Lower leg skin (tissue), 4 donors: ENCODE measurements at regions not wholly inside any gene's neighbourhood (a gene's known extent, or its start where the extent isn't known, plus 50 kb on each side); places are given as distances from the start of the nearest gene placed in this dataset.

Experiments
- DNase-seq, 2 donors: peaks; one replicate each; pipeline ENCODE4 v3.0.0-alpha.2; 2019; ENCODE audit warnings: low spot score in 2 of 2
- H3K4me3 ChIP-seq: fragments of 200-600 bp; sonication (generic); 2 replicates; pipeline ENCODE4 v1.5.1; 2017; ENCODE audit warnings: mild to moderate bottlenecking, low read depth; ENCODE audit not compliant: poor library complexity, severe bottlenecking
- CTCF ChIP-seq, 3 donors: fragments of 450-650 bp; IDR thresholded peaks; one replicate each; pipeline ENCODE4 v1.5.1; 2016; ENCODE audit warnings: antibody characterized with exemption in 3 of 3, mild to moderate bottlenecking in 3 of 3, moderate library complexity in 2 of 3
- POLR2A ChIP-seq, 2 donors: fragments of 450-650 bp; IDR thresholded peaks; one replicate each; pipeline ENCODE4 v1.6.1; 2016 to 2017; ENCODE audit warnings: antibody characterized with exemption in 2 of 2, mild to moderate bottlenecking in 1 of 2, moderate library complexity in 1 of 2
- WGBS, 2 donors: methylation state at CpG; one replicate each; pipeline ENCODE4 v1.1.5; 2018; 5-methylcytosine and 5-hydroxymethylcytosine counted together
- intact Hi-C: fragments of 100-400 bp; cut with DNase I; formaldehyde crosslinking; loops from one replicate; pipeline ENCODE4 v1.15.0; 2023; ENCODE audit warnings: low total_unique reads

- DNase-seq: no peak
- no peak overlapping the region for H3K4me3 ChIP-seq
- WGBS, 2 donors: 68 to 70% methylated on average over 2 of the region's 2 CpGs
- intact Hi-C loops: no loop called here
- no peak for TF ChIP-seq CTCF (IDR thresholded peaks at IDR 0.05)
- no peak for TF ChIP-seq POLR2A (IDR thresholded peaks at IDR 0.05)
Measured at GRCh38 chr5:111996574-111996973, 239.6 kb upstream of the NREP start.

GRCh38 chr5:111995701-111996100 is 238.7 kb upstream of the NREP start:
- 85 to 89% methylated on average over 4 of the region's 4 CpGs for WGBS, 2 donors
- TF ChIP-seq CTCF (IDR thresholded peaks at IDR 0.05) (no peak), POLR2A (IDR thresholded peaks at IDR 0.05) (no peak)
- no peak for DNase-seq
- H3K4me3 ChIP-seq: no peak overlapping the region
- intact Hi-C loops: no loop called here

- WGBS, 2 donors: 84 to 92% methylated on average over 2 of the region's 2 CpGs
Measured at GRCh38 chr5:111993242-111993641, 236.2 kb upstream of the NREP start.

GRCh38 chr5:111984044-111984443 is 227.1 kb upstream of the NREP start:
- no peak for TF ChIP-seq POLR2A (IDR thresholded peaks at IDR 0.05)
- no peak for TF ChIP-seq CTCF (IDR thresholded peaks at IDR 0.05)
- DNase-seq: no peak
- 47 to 57% methylated on average over 2 of the region's 2 CpGs for WGBS, 2 donors
- intact Hi-C loops: no loop called here
- no peak overlapping the region for H3K4me3 ChIP-seq

More at GRCh38 chr5:111993242-111993641, 236.2 kb upstream of the NREP start:
- intact Hi-C loops: no loop called here
- no peak for DNase-seq
- TF ChIP-seq POLR2A (IDR thresholded peaks at IDR 0.05) (no peak), CTCF (IDR thresholded peaks at IDR 0.05) (no peak)
- no peak overlapping the region for H3K4me3 ChIP-seq

GRCh38 chr5:111983459-111983858 is 226.5 kb upstream of the NREP start:
- H3K4me3 ChIP-seq: no peak overlapping the region
- TF ChIP-seq POLR2A (IDR thresholded peaks at IDR 0.05) (no peak), CTCF (IDR thresholded peaks at IDR 0.05) (no peak)
- 55 to 57% methylated on average over 1 of the region's 1 CpG for WGBS, 2 donors
- intact Hi-C loops: no loop called here
- DNase-seq: no peak

- no peak overlapping the region for H3K4me3 ChIP-seq
- 89 to 93% methylated on average over 2 of the region's 2 CpGs for WGBS, 2 donors
- no peak for DNase-seq
- TF ChIP-seq CTCF (IDR thresholded peaks at IDR 0.05) (no peak), POLR2A (IDR thresholded peaks at IDR 0.05) (no peak)
- intact Hi-C loops: no loop called here
Measured at GRCh38 chr5:111977436-111977829, 220.4 kb upstream of the NREP start.
